Neural cell (in vitro differentiated cells): ENCODE measurements at regions not wholly inside any gene's neighbourhood (a gene's known extent, or its start where the extent isn't known, plus 50 kb on each side); places are given as distances from the start of the nearest gene placed in this dataset.

ENCODE experiments used
- H2AFZ ChIP-seq: fragments of 200-600, 300-800 bp; sonication (generic), shearing (Covaris generic); 2 replicates; pipeline ENCODE4 v1.6.0; 2014; ENCODE audit warnings: low read depth, mild to moderate bottlenecking, antibody characterized with exemption, low read length, moderate library complexity
- H3F3A ChIP-seq: fragments of 200-600 bp; shearing (Covaris generic); 2 replicates; pipeline ENCODE4 v1.6.1; 2016; ENCODE audit warnings: mild to moderate bottlenecking, moderate library complexity, mixed read lengths, antibody characterized with exemption, low read length; ENCODE audit not compliant: insufficient read depth, poor library complexity, severe bottlenecking
- H3K27ac ChIP-seq: fragments of 200-600, 300-800 bp; sonication (generic), shearing (Covaris generic); 2 replicates; pipeline ENCODE4 v1.5.1; 2014; ENCODE audit warnings: mild to moderate bottlenecking, low read length, moderate library complexity
- H3K27me3 ChIP-seq: fragments of 300-800, 200-600 bp; sonication (generic), shearing (Covaris generic); 2 replicates; pipeline ENCODE4 v1.6.0; 2014; ENCODE audit warnings: mild to moderate bottlenecking, low read depth, low read length, moderate library complexity; ENCODE audit not compliant: insufficient read depth
- H3K36me3 ChIP-seq: fragments of 300-800, 200-600 bp; sonication (generic), shearing (Covaris generic); 2 replicates; pipeline ENCODE4 v1.5.1; 2014; ENCODE audit warnings: mild to moderate bottlenecking, antibody characterized with exemption, low read length, moderate library complexity; ENCODE audit not compliant: insufficient read depth
- H3K4me2 ChIP-seq: fragments of 300-800, 200-600 bp; sonication (generic), shearing (Covaris generic); 2 replicates; pipeline ENCODE4 v1.6.0; 2014; ENCODE audit warnings: mild to moderate bottlenecking, low read length
- H3K4me3 ChIP-seq: fragments of 300-800, 200-600 bp; sonication (generic), shearing (Covaris generic); 2 replicates; pipeline ENCODE4 v1.5.1; 2014; ENCODE audit warnings: mild to moderate bottlenecking, low read length, moderate library complexity
- H3K79me2 ChIP-seq: fragments of 200-600 bp; shearing (Covaris generic); replicated peaks from 2 replicates; pipeline ENCODE4 v1.6.0; 2014; ENCODE audit warnings: mild to moderate bottlenecking, low read length, moderate library complexity; ENCODE audit not compliant: insufficient read depth
- H3K9ac ChIP-seq: fragments of 300-800, 200-600 bp; sonication (generic), shearing (Covaris generic); 2 replicates; pipeline ENCODE4 v1.6.1; 2016; ENCODE audit warnings: mild to moderate bottlenecking, low read length, mixed read lengths
- H3K9me2 ChIP-seq: fragments of 200-600 bp; shearing (Covaris generic); 2 replicates; pipeline ENCODE4 v1.6.1; 2016; ENCODE audit warnings: mild to moderate bottlenecking, low read length, mixed read lengths; ENCODE audit not compliant: insufficient read depth
- H3K9me3 ChIP-seq: fragments of 200-600, 300-800 bp; sonication (generic), shearing (Covaris generic); 2 replicates; pipeline ENCODE4 v1.6.1; 2016; ENCODE audit warnings: mild to moderate bottlenecking, mixed run types, low read length, moderate library complexity, mixed read lengths
- H4K20me1 ChIP-seq: fragments of 200-600 bp; shearing (Covaris generic); 2 replicates; pipeline ENCODE4 v1.6.1; 2016; ENCODE audit warnings: mild to moderate bottlenecking, mixed run types; ENCODE audit not compliant: insufficient read depth
- EP300 ChIP-seq: fragments of 450-650 bp; conservative IDR thresholded peaks from 2 replicates; pipeline ENCODE4 v1.6.1; 2014; ENCODE audit warnings: antibody characterized with exemption, mild to moderate bottlenecking, moderate library complexity; ENCODE audit not compliant: poor library complexity, severe bottlenecking
- EZH2 ChIP-seq: fragments of 200-600, 300-800 bp; shearing (Covaris generic), sonication (generic); IDR thresholded peaks from 2 replicates; pipeline ENCODE4 v1.6.1; 2014; ENCODE audit warnings: antibody characterized with exemption, low read length, borderline replicate concordance, mild to moderate bottlenecking; ENCODE audit not compliant: insufficient read depth, poor library complexity, severe bottlenecking
- MXI1 ChIP-seq: fragments of 450-650 bp; conservative IDR thresholded peaks from 2 replicates; pipeline ENCODE4 v1.6.1; 2014; ENCODE audit warnings: antibody characterized with exemption, mild to moderate bottlenecking; ENCODE audit not compliant: poor library complexity, severe bottlenecking
- POLR2AphosphoS5 ChIP-seq: IDR thresholded peaks from 2 replicates; pipeline ENCODE4 v1.6.1; 2012
- RAD21 ChIP-seq: fragments of 450-650 bp; conservative IDR thresholded peaks from 2 replicates; pipeline ENCODE4 v1.6.1; 2014; ENCODE audit warnings: antibody characterized with exemption, mild to moderate bottlenecking, moderate library complexity
- SMC3 ChIP-seq: fragments of 450-650 bp; conservative IDR thresholded peaks from 2 replicates; pipeline ENCODE4 v1.6.1; 2014; ENCODE audit warnings: antibody characterized with exemption, mild to moderate bottlenecking, moderate library complexity; ENCODE audit not compliant: poor library complexity
- TAF1 ChIP-seq: IDR thresholded peaks from 2 replicates; pipeline ENCODE4 v1.6.1; 2012; ENCODE audit warnings: low read depth
- TF ChIP-seq, protein P1 (sequence below): IDR thresholded peaks from 2 replicates; pipeline ENCODE4 v1.6.1; 2012; ENCODE audit warnings: borderline replicate concordance
- TF ChIP-seq, protein P2 (sequence below): fragments of 450-650 bp; IDR thresholded peaks from 2 replicates; pipeline ENCODE4 v1.5.1; 2014; ENCODE audit warnings: antibody characterized with exemption, mild to moderate bottlenecking, moderate library complexity; ENCODE audit not compliant: poor library complexity, severe bottlenecking

DNA sequence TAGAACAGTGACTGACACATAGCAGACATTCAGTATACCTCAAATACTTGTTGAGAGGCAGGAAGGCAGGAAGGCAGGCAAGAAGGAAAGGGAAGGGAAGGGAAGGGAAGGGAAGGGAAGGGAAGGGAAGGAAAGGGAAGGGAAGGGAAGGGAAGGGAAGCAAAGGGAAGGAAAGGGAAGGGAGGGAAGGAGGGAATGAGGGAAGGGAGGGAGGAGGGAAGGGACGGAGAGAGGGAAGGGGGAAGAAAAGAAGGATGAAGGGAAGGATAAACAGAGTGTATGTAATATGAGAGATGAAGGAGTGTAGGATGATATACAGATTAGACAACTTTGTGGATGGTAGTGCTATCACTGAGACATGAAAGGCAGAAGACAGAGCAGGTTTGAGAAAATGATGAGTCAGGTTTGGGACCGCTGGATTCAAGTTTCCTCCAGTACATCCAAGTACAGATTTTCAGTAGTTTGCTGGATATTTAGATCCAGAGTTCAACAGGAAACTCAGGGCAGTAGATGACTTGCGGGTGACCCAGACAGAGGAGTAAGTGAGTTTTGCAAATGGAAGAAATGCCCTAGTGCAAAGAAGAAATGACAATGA lies 85.9 kb downstream of the MAFB start:
- no peaks in the 10 kb centered on the region for H3F3A ChIP-seq
- H4K20me1 ChIP-seq, result no peaks in the 10 kb centered on the region
- H3K4me2 ChIP-seq, result no peak overlapping the region
- H3K9ac ChIP-seq, result no peak overlapping the region
- no peak for TF ChIP-seq MXI1
- no peak for TF ChIP-seq EZH2
- TF ChIP-seq, protein P1, sequence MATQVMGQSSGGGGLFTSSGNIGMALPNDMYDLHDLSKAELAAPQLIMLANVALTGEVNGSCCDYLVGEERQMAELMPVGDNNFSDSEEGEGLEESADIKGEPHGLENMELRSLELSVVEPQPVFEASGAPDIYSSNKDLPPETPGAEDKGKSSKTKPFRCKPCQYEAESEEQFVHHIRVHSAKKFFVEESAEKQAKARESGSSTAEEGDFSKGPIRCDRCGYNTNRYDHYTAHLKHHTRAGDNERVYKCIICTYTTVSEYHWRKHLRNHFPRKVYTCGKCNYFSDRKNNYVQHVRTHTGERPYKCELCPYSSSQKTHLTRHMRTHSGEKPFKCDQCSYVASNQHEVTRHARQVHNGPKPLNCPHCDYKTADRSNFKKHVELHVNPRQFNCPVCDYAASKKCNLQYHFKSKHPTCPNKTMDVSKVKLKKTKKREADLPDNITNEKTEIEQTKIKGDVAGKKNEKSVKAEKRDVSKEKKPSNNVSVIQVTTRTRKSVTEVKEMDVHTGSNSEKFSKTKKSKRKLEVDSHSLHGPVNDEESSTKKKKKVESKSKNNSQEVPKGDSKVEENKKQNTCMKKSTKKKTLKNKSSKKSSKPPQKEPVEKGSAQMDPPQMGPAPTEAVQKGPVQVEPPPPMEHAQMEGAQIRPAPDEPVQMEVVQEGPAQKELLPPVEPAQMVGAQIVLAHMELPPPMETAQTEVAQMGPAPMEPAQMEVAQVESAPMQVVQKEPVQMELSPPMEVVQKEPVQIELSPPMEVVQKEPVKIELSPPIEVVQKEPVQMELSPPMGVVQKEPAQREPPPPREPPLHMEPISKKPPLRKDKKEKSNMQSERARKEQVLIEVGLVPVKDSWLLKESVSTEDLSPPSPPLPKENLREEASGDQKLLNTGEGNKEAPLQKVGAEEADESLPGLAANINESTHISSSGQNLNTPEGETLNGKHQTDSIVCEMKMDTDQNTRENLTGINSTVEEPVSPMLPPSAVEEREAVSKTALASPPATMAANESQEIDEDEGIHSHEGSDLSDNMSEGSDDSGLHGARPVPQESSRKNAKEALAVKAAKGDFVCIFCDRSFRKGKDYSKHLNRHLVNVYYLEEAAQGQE, result no peak
- TF ChIP-seq, protein P2, sequence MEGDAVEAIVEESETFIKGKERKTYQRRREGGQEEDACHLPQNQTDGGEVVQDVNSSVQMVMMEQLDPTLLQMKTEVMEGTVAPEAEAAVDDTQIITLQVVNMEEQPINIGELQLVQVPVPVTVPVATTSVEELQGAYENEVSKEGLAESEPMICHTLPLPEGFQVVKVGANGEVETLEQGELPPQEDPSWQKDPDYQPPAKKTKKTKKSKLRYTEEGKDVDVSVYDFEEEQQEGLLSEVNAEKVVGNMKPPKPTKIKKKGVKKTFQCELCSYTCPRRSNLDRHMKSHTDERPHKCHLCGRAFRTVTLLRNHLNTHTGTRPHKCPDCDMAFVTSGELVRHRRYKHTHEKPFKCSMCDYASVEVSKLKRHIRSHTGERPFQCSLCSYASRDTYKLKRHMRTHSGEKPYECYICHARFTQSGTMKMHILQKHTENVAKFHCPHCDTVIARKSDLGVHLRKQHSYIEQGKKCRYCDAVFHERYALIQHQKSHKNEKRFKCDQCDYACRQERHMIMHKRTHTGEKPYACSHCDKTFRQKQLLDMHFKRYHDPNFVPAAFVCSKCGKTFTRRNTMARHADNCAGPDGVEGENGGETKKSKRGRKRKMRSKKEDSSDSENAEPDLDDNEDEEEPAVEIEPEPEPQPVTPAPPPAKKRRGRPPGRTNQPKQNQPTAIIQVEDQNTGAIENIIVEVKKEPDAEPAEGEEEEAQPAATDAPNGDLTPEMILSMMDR, result no peak
- TF ChIP-seq EP300, result no peak
- no peak for TF ChIP-seq RAD21
- no peak for TF ChIP-seq POLR2AphosphoS5
- TF ChIP-seq TAF1, result no peak
- TF ChIP-seq SMC3, result no peak
- peaks cover 5% of the 10 kb centered on the region for H3K9me3 ChIP-seq
- H3K36me3 ChIP-seq, result no peaks in the 10 kb centered on the region
- no peak overlapping the region for H2AFZ ChIP-seq
- no peak overlapping the region for H3K4me3 ChIP-seq
- H3K79me2 ChIP-seq, result no peaks in the 10 kb centered on the region
- H3K9me2 ChIP-seq, result no peaks in the 10 kb centered on the region
- no peaks in the 10 kb centered on the region for H3K27me3 ChIP-seq
- H3K27ac ChIP-seq, result no peak overlapping the region

DNA sequence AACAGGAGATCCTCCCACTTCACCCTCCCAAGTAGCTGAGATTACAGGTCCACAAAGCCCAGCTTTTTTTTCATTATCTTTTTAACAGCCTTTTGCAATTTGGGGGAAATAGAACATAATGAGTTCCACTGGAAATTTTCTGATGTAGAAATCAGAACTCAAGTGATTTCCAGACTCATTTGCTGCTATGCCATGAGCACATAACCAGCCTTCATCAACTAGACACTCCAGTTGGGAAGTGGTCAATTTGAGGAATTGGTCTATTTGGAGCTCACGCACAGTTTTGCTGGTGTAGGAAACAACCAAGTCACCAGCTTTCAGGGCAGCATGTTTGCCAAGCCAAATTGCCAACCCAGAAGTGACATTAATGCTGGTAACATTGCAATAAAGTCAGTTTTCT lies 86.7 kb downstream of the MAFB start:
- Histone ChIP-seq H3K9me3 (peaks cover 5% of the 10 kb centered on the region), H4K20me1 (no peaks in the 10 kb centered on the region), H3K9ac (no peak overlapping the region), H2AFZ (no peak overlapping the region), H3K4me3 (no peak overlapping the region), H3K36me3 (no peaks in the 10 kb centered on the region), H3K9me2 (no peaks in the 10 kb centered on the region), H3K79me2 (no peaks in the 10 kb centered on the region), H3F3A (no peaks in the 10 kb centered on the region), H3K27ac (no peak overlapping the region), H3K4me2 (no peak overlapping the region), H3K27me3 (no peaks in the 10 kb centered on the region)
- TF ChIP-seq, protein P1, result no peak
- TF ChIP-seq POLR2AphosphoS5 (no peak), MXI1 (no peak), EZH2 (no peak), RAD21 (no peak), EP300 (no peak), TAF1 (no peak), SMC3 (no peak)
- TF ChIP-seq, protein P2, result no peak
